GM23248 (cell line): ENCODE measurements at regions not wholly inside any gene's neighbourhood (a gene's known extent, or its start where the extent isn't known, plus 50 kb on each side); places are given as distances from the start of the nearest gene placed in this dataset.
A peak's percentile ranks its signal among the peaks of the same experiment; 100 is the strongest.

ENCODE experiments used
- DNase-seq: peaks from one replicate; pipeline ENCODE4 v3.0.0-alpha.2; 2015
- H2AFZ ChIP-seq: fragments of 200-600 bp; sonication (generic); 2 replicates; pipeline ENCODE4 v1.6.1; 2016; ENCODE audit warnings: antibody characterized with exemption
- H3F3A ChIP-seq: fragments of 200-600 bp; sonication (generic); 2 replicates; pipeline ENCODE4 v1.6.1; 2016; ENCODE audit warnings: mild to moderate bottlenecking, antibody characterized with exemption, mixed run types; ENCODE audit not compliant: insufficient read depth
- H3K27ac ChIP-seq: fragments of 200-600 bp; sonication (generic); 2 replicates; pipeline ENCODE4 v1.5.1; 2016; ENCODE audit warnings: mild to moderate bottlenecking
- H3K27me3 ChIP-seq: fragments of 200-600 bp; sonication (generic); replicated peaks from 2 replicates; pipeline ENCODE4 v1.6.1; 2016; ENCODE audit warnings: mild to moderate bottlenecking; ENCODE audit not compliant: insufficient read depth
- H3K36me3 ChIP-seq: fragments of 200-600 bp; sonication (generic); 2 replicates; pipeline ENCODE4 v1.6.1; 2016; ENCODE audit warnings: low read depth, mild to moderate bottlenecking
- H3K4me1 ChIP-seq: fragments of 200-600 bp; sonication (generic); 2 replicates; pipeline ENCODE4 v1.6.1; 2016; ENCODE audit warnings: mild to moderate bottlenecking; ENCODE audit not compliant: insufficient read depth
- H3K4me2 ChIP-seq: fragments of 200-600 bp; sonication (generic); one replicate; pipeline ENCODE4 v1.6.1; 2016; ENCODE audit warnings: mild to moderate bottlenecking; ENCODE audit not compliant: unreplicated experiment
- H3K4me3 ChIP-seq: fragments of 200-600 bp; sonication (generic); 2 replicates; pipeline ENCODE4 v1.5.1; 2016; ENCODE audit warnings: mild to moderate bottlenecking
- H3K79me2 ChIP-seq: fragments of 200-600 bp; sonication (generic); 2 replicates; pipeline ENCODE4 v1.6.1; 2016; ENCODE audit warnings: mild to moderate bottlenecking; ENCODE audit not compliant: insufficient read depth
- H3K9ac ChIP-seq: fragments of 200-600 bp; sonication (generic); 2 replicates; pipeline ENCODE4 v1.6.1; 2016; ENCODE audit warnings: mild to moderate bottlenecking
- H3K9me2 ChIP-seq: fragments of 200-600 bp; sonication (generic); 2 replicates; pipeline ENCODE4 v1.6.1; 2016; ENCODE audit warnings: mixed run types, mild to moderate bottlenecking, moderate library complexity; ENCODE audit not compliant: insufficient read depth
- H3K9me3 ChIP-seq: fragments of 200-600 bp; sonication (generic); one replicate; pipeline ENCODE4 v1.6.1; 2017; ENCODE audit warnings: low read depth
- H4K20me1 ChIP-seq: fragments of 200-600 bp; sonication (generic); 2 replicates; pipeline ENCODE4 v1.6.0; 2016; ENCODE audit not compliant: insufficient read depth
- EZH2 ChIP-seq: fragments of 200-600 bp; sonication (generic); IDR thresholded peaks from 2 replicates; pipeline ENCODE4 v1.6.1; 2018; ENCODE audit warnings: antibody characterized with exemption, mild to moderate bottlenecking; ENCODE audit not compliant: insufficient read depth, poor library complexity, severe bottlenecking
- EZH2phosphoT487 ChIP-seq: fragments of 200-600 bp; sonication (generic); IDR thresholded peaks from 2 replicates; pipeline ENCODE4 v1.6.1; 2018; ENCODE audit warnings: antibody characterized with exemption, moderate library complexity, mild to moderate bottlenecking, low read depth; ENCODE audit not compliant: insufficient read depth
- WGBS, 2 experiments: methylation state at CpG; one replicate each; pipeline ENCODE4 v1.1.6; 2015 to 2017; ENCODE audit warnings: low lambda C conversion rate in 2 of 2, low coverage in 1 of 2; ENCODE audit errors: missing lambda C conversion rate in 2 of 2; 5-methylcytosine and 5-hydroxymethylcytosine counted together
- in situ Hi-C: fragments of 300-500 bp; cut with MboI; formaldehyde crosslinking; loops from 2 replicates; pipeline ENCODE4 v1.15.0; 2020

- 5 to 16% methylated on average over 2 of the region's 2 CpGs for WGBS, 2 experiments
- Histone ChIP-seq H4K20me1 (no peaks in the 10 kb centered on the region), H3K4me2 (no peak overlapping the region), H3F3A (no peaks in the 10 kb centered on the region), H3K4me1 (no peaks in the 10 kb centered on the region), H3K9ac (no peak overlapping the region), H3K9me2 (no peaks in the 10 kb centered on the region), H3K4me3 (no peak overlapping the region), H3K79me2 (no peaks in the 10 kb centered on the region), H3K9me3 (no peaks in the 10 kb centered on the region), H2AFZ (no peak overlapping the region), H3K27me3 (0 out of 2 replicates have a peak, but pooled peaks cover 4% of the 10 kb centered on the region), H3K36me3 (no peaks in the 10 kb centered on the region), H3K27ac (no peak overlapping the region)
- peak; percentile 65 for DNase-seq
- in situ Hi-C loops = loop anchor here (25.0 kb wide), 1 partner anchor 521 kb away; no protein-coding TSS in a partner anchor
- TF ChIP-seq EZH2 = no peak
- TF ChIP-seq EZH2phosphoT487 = no peak
Observed at GRCh38 chr3:74883690-74884089, 269.2 kb upstream of the CNTN3 start.

- no peak for DNase-seq
- WGBS, 2 experiments = 6 to 9% methylated on average over 1 of the region's 1 CpG
Observed at GRCh38 chr3:74883222-74883621, 268.8 kb upstream of the CNTN3 start.

GRCh38 chr3:74880237-74880636, 265.8 kb upstream of the CNTN3 start:
- Histone ChIP-seq H3K9me2 (no peaks in the 10 kb centered on the region), H3K27ac (no peak overlapping the region), H3K4me1 (no peaks in the 10 kb centered on the region), H2AFZ (no peak overlapping the region), H3K9ac (no peak overlapping the region), H3K27me3 (no peaks in the 10 kb centered on the region), H3K79me2 (no peaks in the 10 kb centered on the region), H3K36me3 (no peaks in the 10 kb centered on the region), H4K20me1 (no peaks in the 10 kb centered on the region), H3K4me2 (no peak overlapping the region), H3F3A (no peaks in the 10 kb centered on the region), H3K4me3 (no peak overlapping the region), H3K9me3 (no peaks in the 10 kb centered on the region)
- in situ Hi-C loops = loop anchor here (25.0 kb wide), 1 partner anchor 518 kb away; no protein-coding TSS in a partner anchor
- WGBS, 2 experiments = 0 to 4% methylated on average over 1 of the region's 1 CpG
- no peak for DNase-seq
- TF ChIP-seq EZH2 = no peak
- TF ChIP-seq EZH2phosphoT487 = no peak

More at GRCh38 chr3:74883222-74883621, 268.8 kb upstream of the CNTN3 start:
- Histone ChIP-seq H4K20me1 (no peaks in the 10 kb centered on the region), H3K36me3 (no peaks in the 10 kb centered on the region), H3K4me3 (no peak overlapping the region), H3K9me2 (no peaks in the 10 kb centered on the region), H3K9ac (no peak overlapping the region), H2AFZ (no peak overlapping the region), H3K27ac (no peak overlapping the region), H3F3A (no peaks in the 10 kb centered on the region), H3K4me2 (no peak overlapping the region), H3K79me2 (no peaks in the 10 kb centered on the region), H3K27me3 (0 out of 2 replicates have a peak, but pooled peaks cover 4% of the 10 kb centered on the region), H3K9me3 (no peaks in the 10 kb centered on the region), H3K4me1 (no peaks in the 10 kb centered on the region)
- in situ Hi-C loops = loop anchor here (25.0 kb wide), 1 partner anchor 521 kb away; no protein-coding TSS in a partner anchor
- no peak for TF ChIP-seq EZH2
- no peak for TF ChIP-seq EZH2phosphoT487

GRCh38 chr3:74866357-74867030, 252.0 kb upstream of the CNTN3 start:
- Histone ChIP-seq H2AFZ (no peak overlapping the region), H3K27me3 (no peaks in the 10 kb centered on the region), H3K9me3 (no peaks in the 10 kb centered on the region), H3K36me3 (no peaks in the 10 kb centered on the region), H3K4me3 (no peak overlapping the region), H3K27ac (no peak overlapping the region), H3K79me2 (no peaks in the 10 kb centered on the region), H3K4me2 (no peak overlapping the region), H4K20me1 (no peaks in the 10 kb centered on the region), H3K9ac (no peak overlapping the region), H3F3A (no peaks in the 10 kb centered on the region), H3K9me2 (no peaks in the 10 kb centered on the region), H3K4me1 (no peaks in the 10 kb centered on the region)
- TF ChIP-seq EZH2 (no peak), EZH2phosphoT487 (no peak)
- WGBS, 2 experiments = 42 to 44% methylated on average over 1 of the region's 1 CpG
- no peak for DNase-seq
- in situ Hi-C loops = no loop called here
